H9 (cell line): ENCODE measurements at regions not wholly inside any gene's neighbourhood (a gene's known extent, or its start where the extent isn't known, plus 50 kb on each side); places are given as distances from the start of the nearest gene placed in this dataset.

Experiments used
- DNase-seq: peaks from one replicate; pipeline ENCODE4 v3.0.0-alpha.2; 2017
- H2AFZ ChIP-seq: one replicate; pipeline ENCODE4 v1.6.1; 2013; ENCODE audit warnings: mild to moderate bottlenecking, low read length, control low read depth, moderate library complexity
- H2AK5ac ChIP-seq: 2 replicates; pipeline ENCODE4 v1.6.1; 2013; ENCODE audit warnings: low read length, control low read depth, mixed read lengths; ENCODE audit not compliant: insufficient read length
- H2BK120ac ChIP-seq: one replicate; pipeline ENCODE4 v1.6.1; 2013; ENCODE audit warnings: low read depth, mild to moderate bottlenecking, low read length, control low read depth, inconsistent platforms; ENCODE audit not compliant: poor library complexity, severe bottlenecking
- H2BK12ac ChIP-seq: 2 replicates; pipeline ENCODE4 v1.6.1; 2013; ENCODE audit warnings: low read length, control low read depth, mixed read lengths, low read depth; ENCODE audit not compliant: insufficient read length
- H2BK15ac ChIP-seq: 2 replicates; pipeline ENCODE4 v1.6.1; 2013; ENCODE audit warnings: low read depth, low read length, control low read depth
- H2BK20ac ChIP-seq: one replicate; pipeline ENCODE4 v1.6.1; 2013; ENCODE audit warnings: low read depth, mild to moderate bottlenecking, low read length, control low read depth, inconsistent platforms; ENCODE audit not compliant: poor library complexity, severe bottlenecking
- H2BK5ac ChIP-seq: 2 replicates; pipeline ENCODE4 v1.6.1; 2013; ENCODE audit warnings: low read length, control low read depth, mixed read lengths; ENCODE audit not compliant: insufficient read length
- H3K14ac ChIP-seq: 2 replicates; pipeline ENCODE4 v1.6.1; 2013; ENCODE audit warnings: low read length, control low read depth; ENCODE audit not compliant: insufficient read depth
- H3K18ac ChIP-seq: 2 replicates; pipeline ENCODE4 v1.6.1; 2013; ENCODE audit warnings: low read depth, mild to moderate bottlenecking, mixed read lengths, low read length, control low read depth; ENCODE audit not compliant: insufficient read length
- H3K23ac ChIP-seq: 2 replicates; pipeline ENCODE4 v1.6.1; 2013; ENCODE audit warnings: low read length, control low read depth, mixed read lengths, low read depth; ENCODE audit not compliant: insufficient read length
- H3K23me2 ChIP-seq: 2 replicates; pipeline ENCODE4 v1.6.1; 2013; ENCODE audit warnings: low read depth, mild to moderate bottlenecking, mixed read lengths, low read length, control low read depth; ENCODE audit not compliant: insufficient read length, poor library complexity, severe bottlenecking
- H3K27ac ChIP-seq: 2 replicates; pipeline ENCODE4 v1.5.1; 2013; ENCODE audit warnings: low read length, control low read depth, mixed read lengths, low read depth; ENCODE audit not compliant: insufficient read length
- H3K27me3 ChIP-seq: 2 replicates; pipeline ENCODE4 v1.6.1; 2013; ENCODE audit warnings: low read length, control low read depth, inconsistent platforms; ENCODE audit not compliant: insufficient read depth
- H3K4ac ChIP-seq: 2 replicates; pipeline ENCODE4 v1.6.1; 2013; ENCODE audit warnings: low read depth, mild to moderate bottlenecking, control low read depth, inconsistent platforms, low read length, moderate library complexity
- H3K4me1 ChIP-seq: 2 replicates; pipeline ENCODE4 v1.6.1; 2013; ENCODE audit warnings: low read length, control low read depth, inconsistent platforms; ENCODE audit not compliant: insufficient read depth
- H3K4me2 ChIP-seq: 2 replicates; pipeline ENCODE4 v1.6.1; 2013; ENCODE audit warnings: low read length, control low read depth, mixed read lengths; ENCODE audit not compliant: insufficient read length, insufficient read depth
- H3K56ac ChIP-seq: 2 replicates; pipeline ENCODE4 v1.6.1; 2013; ENCODE audit warnings: low read depth, mild to moderate bottlenecking, mixed read lengths, low read length, control low read depth; ENCODE audit not compliant: insufficient read length
- H3K79me1 ChIP-seq: 2 replicates; pipeline ENCODE4 v1.6.1; 2013; ENCODE audit warnings: low read depth, mild to moderate bottlenecking, moderate library complexity, low read length, control low read depth, inconsistent platforms; ENCODE audit not compliant: insufficient read depth, poor library complexity, severe bottlenecking
- H3K79me2 ChIP-seq: 2 replicates; pipeline ENCODE4 v1.6.1; 2013; ENCODE audit warnings: low read length, control low read depth, inconsistent platforms; ENCODE audit not compliant: insufficient read depth
- H3K9ac ChIP-seq: 2 replicates; pipeline ENCODE4 v1.6.1; 2013; ENCODE audit warnings: low read length, control low read depth, mixed read lengths; ENCODE audit not compliant: insufficient read length; ENCODE audit errors: extremely low read depth
- H3K9me3 ChIP-seq: one replicate; pipeline ENCODE4 v1.6.1; 2013; ENCODE audit warnings: low read depth, low read length, inconsistent platforms; ENCODE audit not compliant: control insufficient read depth
- H3T11ph ChIP-seq: one replicate; pipeline ENCODE4 v1.6.1; 2013; ENCODE audit warnings: mild to moderate bottlenecking, low read length, control low read depth, inconsistent platforms
- H4K20me1 ChIP-seq: one replicate; pipeline ENCODE4 v1.6.1; 2013; ENCODE audit not compliant: control insufficient read depth, insufficient read length, insufficient read depth
- H4K5ac ChIP-seq: 2 replicates; pipeline ENCODE4 v1.6.1; 2013; ENCODE audit warnings: low read depth, mild to moderate bottlenecking, mixed read lengths, low read length, control low read depth; ENCODE audit not compliant: insufficient read length
- H4K8ac ChIP-seq: replicated peaks from 2 replicates; pipeline ENCODE4 v1.6.1; 2013; ENCODE audit warnings: low read length, control low read depth, mixed read lengths, low read depth; ENCODE audit not compliant: insufficient read length
- H4K91ac ChIP-seq: 2 replicates; pipeline ENCODE4 v1.6.1; 2013; ENCODE audit warnings: low read depth, mild to moderate bottlenecking, moderate library complexity, mixed read lengths, low read length, control low read depth; ENCODE audit not compliant: insufficient read length
- H3K27ac Mint-ChIP-seq, 3 experiments: 2 replicates in 2 of 3; 3 replicates in 1 of 3; pipeline ENCODE4 v1.8.0; 2020 to 2021; ENCODE audit warnings: mixed read lengths in 3 of 3, mild to moderate bottlenecking in 1 of 3, moderate library complexity in 1 of 3
- H3K27me3 Mint-ChIP-seq: 2 replicates; pipeline ENCODE4 v1.8.0; 2021; ENCODE audit warnings: low read depth, mild to moderate bottlenecking, moderate library complexity, mixed read lengths
- H3K36me3 Mint-ChIP-seq, 3 experiments: 2 replicates in 2 of 3; 3 replicates in 1 of 3; pipeline ENCODE4 v1.8.0; 2020 to 2021; ENCODE audit warnings: low read depth in 3 of 3, mixed read lengths in 3 of 3; ENCODE audit not compliant: insufficient read depth in 1 of 3
- H3K4me1 Mint-ChIP-seq, 2 experiments: 2 replicates each; pipeline ENCODE4 v1.8.0; 2020; ENCODE audit warnings: mixed read lengths in 2 of 2
- H3K4me3 Mint-ChIP-seq, 2 experiments: 2 replicates in 1 of 2; 3 replicates in 1 of 2; pipeline ENCODE4 v1.8.0; 2020 to 2021; ENCODE audit warnings: mild to moderate bottlenecking in 2 of 2, mixed read lengths in 2 of 2, moderate library complexity in 1 of 2
- H3K9me3 Mint-ChIP-seq, 2 experiments: 2 replicates in 1 of 2; 3 replicates in 1 of 2; pipeline ENCODE4 v1.8.0; 2020; ENCODE audit warnings: mild to moderate bottlenecking in 2 of 2, mixed read lengths in 2 of 2, moderate library complexity in 1 of 2
- WGBS: extraction: QIAGEN DNeasy Blood & Tissue Kit; methylation state at CpG from one replicate; pipeline ENCODE4 v1.1.7; 2013; ENCODE audit warnings: missing lambda C conversion rate, low lambda C conversion rate, mixed read lengths; ENCODE audit not compliant: insufficient read length; ENCODE audit errors: extremely low coverage; 5-methylcytosine and 5-hydroxymethylcytosine counted together
- TF ChIP-seq, protein P1 (sequence below): fragments of 200-600 bp; sonication (generic); conservative IDR thresholded peaks from 3 replicates; pipeline ENCODE4 v1.8.0; 2021; ENCODE audit warnings: antibody characterized with exemption, mild to moderate bottlenecking

DNA sequence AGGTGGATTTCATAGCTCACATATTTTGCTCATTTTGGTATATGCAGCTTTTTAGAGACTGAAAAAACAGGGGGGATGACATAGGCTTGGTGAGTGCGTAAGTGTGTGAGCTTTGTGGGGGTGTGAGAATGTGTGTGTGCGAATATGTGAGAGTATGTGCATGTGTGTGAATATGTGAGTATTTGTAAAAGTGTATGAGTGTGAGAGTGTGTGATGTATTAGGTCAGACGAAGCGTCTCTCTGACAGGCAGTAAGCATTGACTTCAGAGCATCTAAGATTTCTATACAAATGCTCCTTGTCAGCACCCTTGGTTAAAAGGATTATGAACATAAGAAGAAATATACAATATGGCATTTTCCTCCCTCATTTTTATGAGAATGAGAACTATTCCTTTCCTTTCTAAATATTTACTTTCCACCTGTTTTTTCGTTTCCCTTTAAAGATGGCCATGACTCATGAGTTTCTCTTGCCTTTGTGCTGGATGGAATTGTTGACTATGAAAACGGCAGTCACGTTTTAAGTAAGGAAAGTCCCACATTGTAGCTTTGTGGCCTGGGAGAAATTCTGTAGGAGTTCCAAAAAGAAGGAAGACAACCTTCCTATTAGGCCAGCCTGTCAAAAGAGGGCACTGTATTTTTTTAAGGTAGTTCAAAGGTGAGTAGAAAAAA, 276.4 kb downstream of the FOXL1 start:
- Histone ChIP-seq H3K56ac (no peak overlapping the region), H2BK15ac (no peak overlapping the region), H3K14ac (no peak overlapping the region), H3K4me1 (no peaks in the 10 kb centered on the region), H3K23me2 (no peaks in the 10 kb centered on the region), H3K79me2 (no peaks in the 10 kb centered on the region), H3K4me2 (no peak overlapping the region), H2BK120ac (no peak overlapping the region), H4K8ac (no peak overlapping the region), H2BK5ac (no peak overlapping the region), H3K18ac (no peak overlapping the region), H3T11ph (no peak overlapping the region), H4K5ac (no peak overlapping the region), H2AK5ac (no peak overlapping the region), H3K27ac (no peak overlapping the region), H2BK20ac (no peak overlapping the region), H3K27me3 (no peaks in the 10 kb centered on the region), H4K20me1 (no peaks in the 10 kb centered on the region), H2BK12ac (no peak overlapping the region), H3K79me1 (no peaks in the 10 kb centered on the region), H3K9ac (no peak overlapping the region), H4K91ac (no peak overlapping the region), H3K23ac (no peak overlapping the region), H3K9me3 (no peaks in the 10 kb centered on the region), H2AFZ (no peak overlapping the region), H3K4ac (no peak overlapping the region)
- Mint-ChIP-seq H3K4me1 (peaks cover 3 to 4% of the 10 kb centered on the region in 2 experiments; a peak in 2 of 4 replicates), H3K9me3 (no peaks in the 10 kb centered on the region), H3K27me3 (no peaks in the 10 kb centered on the region), H3K4me3 (no peak overlapping the region), H3K27ac (no peak overlapping the region), H3K36me3 (no peaks in the 10 kb centered on the region)
- WGBS, result 100% methylated on average over 3 of the region's 7 CpGs
- TF ChIP-seq, protein P1, sequence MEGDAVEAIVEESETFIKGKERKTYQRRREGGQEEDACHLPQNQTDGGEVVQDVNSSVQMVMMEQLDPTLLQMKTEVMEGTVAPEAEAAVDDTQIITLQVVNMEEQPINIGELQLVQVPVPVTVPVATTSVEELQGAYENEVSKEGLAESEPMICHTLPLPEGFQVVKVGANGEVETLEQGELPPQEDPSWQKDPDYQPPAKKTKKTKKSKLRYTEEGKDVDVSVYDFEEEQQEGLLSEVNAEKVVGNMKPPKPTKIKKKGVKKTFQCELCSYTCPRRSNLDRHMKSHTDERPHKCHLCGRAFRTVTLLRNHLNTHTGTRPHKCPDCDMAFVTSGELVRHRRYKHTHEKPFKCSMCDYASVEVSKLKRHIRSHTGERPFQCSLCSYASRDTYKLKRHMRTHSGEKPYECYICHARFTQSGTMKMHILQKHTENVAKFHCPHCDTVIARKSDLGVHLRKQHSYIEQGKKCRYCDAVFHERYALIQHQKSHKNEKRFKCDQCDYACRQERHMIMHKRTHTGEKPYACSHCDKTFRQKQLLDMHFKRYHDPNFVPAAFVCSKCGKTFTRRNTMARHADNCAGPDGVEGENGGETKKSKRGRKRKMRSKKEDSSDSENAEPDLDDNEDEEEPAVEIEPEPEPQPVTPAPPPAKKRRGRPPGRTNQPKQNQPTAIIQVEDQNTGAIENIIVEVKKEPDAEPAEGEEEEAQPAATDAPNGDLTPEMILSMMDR, result no peak
- no peak for DNase-seq
